Endodermal cell (in vitro differentiated cells): ENCODE measurements at regions not wholly inside any gene's neighbourhood (a gene's known extent, or its start where the extent isn't known, plus 50 kb on each side); places are given as distances from the start of the nearest gene placed in this dataset.

Experiments used
- DNase-seq: peaks from one replicate; pipeline ENCODE4 v3.0.0-alpha.2; 2017
- H3K27ac ChIP-seq: 2 replicates; pipeline ENCODE4 v1.5.1; 2013; ENCODE audit warnings: mild to moderate bottlenecking, low read depth, low read length, moderate library complexity
- H3K27me3 ChIP-seq: 2 replicates; pipeline ENCODE4 v1.6.1; 2013; ENCODE audit warnings: mild to moderate bottlenecking, low read length, moderate library complexity; ENCODE audit not compliant: insufficient read depth, control insufficient read depth, poor library complexity, severe bottlenecking
- H3K36me3 ChIP-seq: 2 replicates; pipeline ENCODE4 v1.7.0; 2013; ENCODE audit warnings: mild to moderate bottlenecking, low read length, moderate library complexity; ENCODE audit not compliant: control insufficient read depth, insufficient read depth
- H3K4me1 ChIP-seq: one replicate; pipeline ENCODE4 v1.7.0; 2013; ENCODE audit warnings: low read length; ENCODE audit not compliant: control insufficient read depth, insufficient read depth
- H3K4me3 ChIP-seq: 2 replicates; pipeline ENCODE4 v1.5.1; 2013; ENCODE audit warnings: mild to moderate bottlenecking, low read length, moderate library complexity
- H3K9ac ChIP-seq: 2 replicates; pipeline ENCODE4 v1.6.1; 2013; ENCODE audit warnings: mild to moderate bottlenecking, low read length, moderate library complexity; ENCODE audit not compliant: poor library complexity, severe bottlenecking; ENCODE audit errors: extremely low read depth
- H3K9me3 ChIP-seq: 2 replicates; pipeline ENCODE4 v1.6.1; 2013; ENCODE audit warnings: mild to moderate bottlenecking, low read length, moderate library complexity; ENCODE audit not compliant: control insufficient read depth
- H3K27ac Mint-ChIP-seq: 2 replicates; pipeline ENCODE4 v1.8.0; 2020; ENCODE audit warnings: mixed read lengths
- H3K27me3 Mint-ChIP-seq: 2 replicates; pipeline ENCODE4 v1.8.0; 2021; ENCODE audit warnings: mild to moderate bottlenecking, mixed read lengths; ENCODE audit not compliant: insufficient read depth
- H3K36me3 Mint-ChIP-seq: 2 replicates; pipeline ENCODE4 v1.8.0; 2020; ENCODE audit warnings: low read depth, mixed read lengths
- H3K4me1 Mint-ChIP-seq: 2 replicates; pipeline ENCODE4 v1.8.0; 2020; ENCODE audit warnings: mixed read lengths
- H3K4me3 Mint-ChIP-seq: 2 replicates; pipeline ENCODE4 v1.8.0; 2020; ENCODE audit warnings: mild to moderate bottlenecking, moderate library complexity, mixed read lengths
- H3K9me3 Mint-ChIP-seq: 2 replicates; pipeline ENCODE4 v1.8.0; 2020; ENCODE audit warnings: mild to moderate bottlenecking, mixed read lengths
- WGBS, 2 experiments: methylation state at CpG; one replicate each; pipeline versions ENCODE4 v1.1.5 to v1.1.7; 2013; ENCODE audit warnings: missing lambda C conversion rate in 2 of 2, mixed read lengths in 1 of 2; ENCODE audit not compliant: insufficient coverage in 1 of 2, insufficient read length in 1 of 2; 5-methylcytosine and 5-hydroxymethylcytosine counted together
- TF ChIP-seq, protein P1 (sequence below): fragments of 200-600 bp; sonication (generic); conservative IDR thresholded peaks from 2 replicates; pipeline ENCODE4 v1.5.0; 2021; ENCODE audit warnings: antibody characterized with exemption, mild to moderate bottlenecking

DNA sequence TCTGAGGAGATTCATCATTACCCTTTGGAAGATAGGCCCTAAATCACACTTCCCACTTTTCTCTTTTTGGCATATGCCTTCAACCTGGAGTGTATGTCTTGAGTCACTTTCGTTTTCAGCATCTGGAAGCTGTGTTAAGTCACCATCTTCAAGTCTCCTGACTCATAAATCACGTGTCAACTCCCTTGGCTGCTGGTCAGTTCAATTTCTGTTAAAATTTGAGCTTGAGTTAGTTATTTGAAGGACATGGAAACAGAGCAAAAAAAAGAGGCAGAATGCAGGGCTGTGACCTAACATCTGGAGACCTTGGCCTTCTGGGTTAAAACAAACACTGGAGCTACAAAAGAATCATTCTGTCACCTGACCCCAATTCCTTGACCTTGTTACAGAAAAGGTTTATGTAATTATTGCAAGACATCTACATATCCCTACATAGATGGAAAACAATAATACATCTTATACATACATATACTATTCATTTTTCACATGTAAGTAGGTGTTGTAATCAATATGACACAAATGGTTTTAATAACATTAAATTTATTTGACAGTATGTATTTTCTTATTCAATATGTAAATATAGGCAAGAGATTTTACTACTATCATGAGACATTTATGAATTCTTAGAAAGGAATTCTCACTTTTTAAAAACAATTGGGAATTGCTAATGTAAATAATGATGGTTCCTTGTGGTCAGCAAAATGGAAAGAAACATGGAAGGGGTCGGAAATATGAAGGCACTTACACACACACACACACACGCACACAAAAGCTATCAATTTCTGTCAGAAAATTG is 169.7 kb upstream of the PHYHIPL start:
- Histone ChIP-seq H3K9me3 (no peaks in the 10 kb centered on the region), H3K27ac (no peak overlapping the region), H3K9ac (no peak overlapping the region), H3K4me3 (no peak overlapping the region), H3K36me3 (no peaks in the 10 kb centered on the region), H3K27me3 (no peaks in the 10 kb centered on the region), H3K4me1 (no peaks in the 10 kb centered on the region)
- no peaks in the 10 kb centered on the region for H3K36me3 Mint-ChIP-seq
- no peak overlapping the region for H3K4me3 Mint-ChIP-seq
- no peak for DNase-seq
- TF ChIP-seq, protein P1, sequence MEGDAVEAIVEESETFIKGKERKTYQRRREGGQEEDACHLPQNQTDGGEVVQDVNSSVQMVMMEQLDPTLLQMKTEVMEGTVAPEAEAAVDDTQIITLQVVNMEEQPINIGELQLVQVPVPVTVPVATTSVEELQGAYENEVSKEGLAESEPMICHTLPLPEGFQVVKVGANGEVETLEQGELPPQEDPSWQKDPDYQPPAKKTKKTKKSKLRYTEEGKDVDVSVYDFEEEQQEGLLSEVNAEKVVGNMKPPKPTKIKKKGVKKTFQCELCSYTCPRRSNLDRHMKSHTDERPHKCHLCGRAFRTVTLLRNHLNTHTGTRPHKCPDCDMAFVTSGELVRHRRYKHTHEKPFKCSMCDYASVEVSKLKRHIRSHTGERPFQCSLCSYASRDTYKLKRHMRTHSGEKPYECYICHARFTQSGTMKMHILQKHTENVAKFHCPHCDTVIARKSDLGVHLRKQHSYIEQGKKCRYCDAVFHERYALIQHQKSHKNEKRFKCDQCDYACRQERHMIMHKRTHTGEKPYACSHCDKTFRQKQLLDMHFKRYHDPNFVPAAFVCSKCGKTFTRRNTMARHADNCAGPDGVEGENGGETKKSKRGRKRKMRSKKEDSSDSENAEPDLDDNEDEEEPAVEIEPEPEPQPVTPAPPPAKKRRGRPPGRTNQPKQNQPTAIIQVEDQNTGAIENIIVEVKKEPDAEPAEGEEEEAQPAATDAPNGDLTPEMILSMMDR: no peak
- no peak overlapping the region for H3K27ac Mint-ChIP-seq
- WGBS, 2 experiments: 83 to 92% methylated on average over 1 to 4 of the region's 4 CpGs
- H3K4me1 Mint-ChIP-seq: peaks cover 13% of the 10 kb centered on the region
- no peaks in the 10 kb centered on the region for H3K9me3 Mint-ChIP-seq
- no peaks in the 10 kb centered on the region for H3K27me3 Mint-ChIP-seq

GRCh38 chr10:59007307-59008025 is 169.0 kb upstream of the PHYHIPL start:
- Mint-ChIP-seq H3K36me3 (no peaks in the 10 kb centered on the region), H3K4me3 (no peak overlapping the region), H3K4me1 (peaks cover 13% of the 10 kb centered on the region), H3K9me3 (no peaks in the 10 kb centered on the region), H3K27ac (no peak overlapping the region), H3K27me3 (no peaks in the 10 kb centered on the region)
- Histone ChIP-seq H3K36me3 (no peaks in the 10 kb centered on the region), H3K27me3 (no peaks in the 10 kb centered on the region), H3K9ac (no peak overlapping the region), H3K27ac (no peak overlapping the region), H3K4me3 (no peak overlapping the region), H3K4me1 (no peaks in the 10 kb centered on the region), H3K9me3 (no peaks in the 10 kb centered on the region)
- TF ChIP-seq, protein P1: no peak
- 89 to 90% methylated on average over 1 to 3 of the region's 3 CpGs for WGBS, 2 experiments
- no peak for DNase-seq

GRCh38 chr10:59008452-59008851 is 168.0 kb upstream of the PHYHIPL start:
- Mint-ChIP-seq H3K4me3 (no peak overlapping the region), H3K9me3 (no peaks in the 10 kb centered on the region), H3K4me1 (peaks cover 13% of the 10 kb centered on the region), H3K27me3 (no peaks in the 10 kb centered on the region), H3K36me3 (no peaks in the 10 kb centered on the region), H3K27ac (no peak overlapping the region)
- no peak for DNase-seq
- 64 to 76% methylated on average over 1 of the region's 1 CpG for WGBS, 2 experiments
- TF ChIP-seq, protein P1: no peak
- Histone ChIP-seq H3K4me1 (no peaks in the 10 kb centered on the region), H3K9me3 (no peaks in the 10 kb centered on the region), H3K9ac (no peak overlapping the region), H3K27me3 (no peaks in the 10 kb centered on the region), H3K27ac (no peak overlapping the region), H3K4me3 (no peak overlapping the region), H3K36me3 (no peaks in the 10 kb centered on the region)
